IMR-90 (cell line): ENCODE measurements at regions not wholly inside any gene's neighbourhood (a gene's known extent, or its start where the extent isn't known, plus 50 kb on each side); places are given as distances from the start of the nearest gene placed in this dataset.

Experiments
- ATAC-seq: fragments of 200-7000 bp; cut with Tn5 transposase; 2 replicates; pipeline ENCODE4 v1.9.1; 2020; ENCODE audit warnings: low read depth, mild to moderate bottlenecking, moderate library complexity
- BruUV-seq: library from RNA; stranded (reverse); fragments of 400-500 nt; replicated peaks from 2 replicates; lab custom pipeline; 2021; lab: Mats Ljungman, UMichigan
- CTCF ChIA-PET: fragments of 300-600 bp; formaldehyde crosslinking; extraction: SDS; loops from one replicate; lab custom pipeline; 2021; ENCODE audit warnings: antibody characterized with exemption; lab: Yijun Ruan, JAX
- POLR2A ChIA-PET: fragments of 300-600 bp; sonication (Branson Sonifier 250); formaldehyde crosslinking; loops from one replicate; lab custom pipeline; 2022; ENCODE audit warnings: antibody characterized with exemption; ENCODE audit not compliant: unreplicated experiment; lab: Charles Lee
- DNase-seq: peaks from one replicate; pipeline ENCODE4 v3.0.0; 2013
- H2AFZ ChIP-seq: replicated peaks from 2 replicates; pipeline ENCODE3; 2013; ENCODE audit warnings: low read length, mild to moderate bottlenecking; ENCODE audit not compliant: poor library complexity
- H2AK5ac ChIP-seq: 2 replicates; pipeline ENCODE4 v1.6.1; 2013; ENCODE audit warnings: low read depth, low read length, inconsistent platforms
- H2AK9ac ChIP-seq: replicated peaks from 2 replicates; pipeline ENCODE3; 2013; ENCODE audit warnings: mild to moderate bottlenecking, low read depth, low read length, moderate library complexity; ENCODE audit not compliant: poor library complexity
- H2BK120ac ChIP-seq: 2 replicates; pipeline ENCODE4 v1.6.1; 2013; ENCODE audit warnings: low read depth, low read length, inconsistent platforms
- H2BK15ac ChIP-seq: 3 replicates; pipeline ENCODE4 v1.6.1; 2013; ENCODE audit warnings: low read depth, low read length, inconsistent platforms
- H2BK20ac ChIP-seq: 2 replicates; pipeline ENCODE4 v1.6.1; 2013; ENCODE audit warnings: low read depth, mild to moderate bottlenecking, inconsistent platforms, low read length, moderate library complexity
- H2BK5ac ChIP-seq: 2 replicates; pipeline ENCODE4 v1.6.1; 2013; ENCODE audit warnings: mild to moderate bottlenecking, low read depth, low read length, inconsistent platforms; ENCODE audit not compliant: poor library complexity, severe bottlenecking
- H3K14ac ChIP-seq: replicated peaks from 2 replicates; pipeline ENCODE4 v1.6.1; 2013; ENCODE audit warnings: low read depth, low read length, inconsistent platforms
- H3K18ac ChIP-seq: 2 replicates; pipeline ENCODE4 v1.6.1; 2013; ENCODE audit warnings: low read depth, low read length, control low read depth
- H3K23ac ChIP-seq: 2 replicates; pipeline ENCODE4 v1.6.1; 2013; ENCODE audit warnings: low read depth, low read length, inconsistent platforms
- H3K27ac ChIP-seq: 2 replicates; pipeline ENCODE4 v1.5.1; 2013; ENCODE audit warnings: mild to moderate bottlenecking, control low read depth, low read length; ENCODE audit not compliant: insufficient read depth
- H3K27me3 ChIP-seq: 2 replicates; pipeline ENCODE4 v1.6.1; 2013; ENCODE audit warnings: low read length; ENCODE audit not compliant: control insufficient read depth, insufficient read depth
- H3K36me3 ChIP-seq: 2 replicates; pipeline ENCODE4 v1.6.1; 2013; ENCODE audit warnings: low read length, mixed read lengths; ENCODE audit not compliant: control insufficient read depth, insufficient read depth
- H3K4ac ChIP-seq: 2 replicates; pipeline ENCODE4 v1.6.1; 2013; ENCODE audit warnings: low read depth, low read length, inconsistent platforms
- H3K4me1 ChIP-seq: 2 replicates; pipeline ENCODE4 v1.6.1; 2013; ENCODE audit warnings: low read length, mixed read lengths; ENCODE audit not compliant: control insufficient read depth, insufficient read depth
- H3K4me2 ChIP-seq: 2 replicates; pipeline ENCODE4 v1.6.1; 2013; ENCODE audit warnings: low read depth, mild to moderate bottlenecking, control low read depth, low read length, moderate library complexity
- H3K4me3 ChIP-seq: 2 replicates; pipeline ENCODE4 v1.5.1; 2013; ENCODE audit warnings: low read depth, mild to moderate bottlenecking, control low read depth, low read length, moderate library complexity; ENCODE audit not compliant: insufficient read depth
- H3K56ac ChIP-seq: 2 replicates; pipeline ENCODE4 v1.6.1; 2013; ENCODE audit warnings: low read length, inconsistent platforms; ENCODE audit not compliant: insufficient read depth; ENCODE audit errors: extremely low read depth
- H3K79me1 ChIP-seq, 2 experiments: 2 replicates each; pipeline ENCODE4 v1.6.1; 2013; ENCODE audit warnings: low read length in 2 of 2, inconsistent platforms in 1 of 2, low read depth in 1 of 2
- H3K9ac ChIP-seq: 2 replicates; pipeline ENCODE4 v1.6.1; 2013; ENCODE audit warnings: low read depth, low read length, control low read depth
- H3K9me1 ChIP-seq: 2 replicates; pipeline ENCODE4 v1.6.1; 2013; ENCODE audit warnings: low read length, inconsistent platforms; ENCODE audit not compliant: insufficient read depth
- H3K9me3 ChIP-seq: 2 replicates; pipeline ENCODE4 v1.6.1; 2013; ENCODE audit warnings: low read length; ENCODE audit not compliant: control insufficient read depth, insufficient read depth
- H4K20me1 ChIP-seq: 2 replicates; pipeline ENCODE4 v1.6.1; 2013; ENCODE audit warnings: low read length, inconsistent platforms; ENCODE audit not compliant: insufficient read depth
- H4K5ac ChIP-seq: 2 replicates; pipeline ENCODE4 v1.6.1; 2013; ENCODE audit warnings: mild to moderate bottlenecking, low read depth, low read length, control low read depth
- H4K8ac ChIP-seq, 2 experiments: 2 replicates each; pipeline ENCODE4 v1.6.1; 2013; ENCODE audit warnings: low read depth in 2 of 2, low read length in 2 of 2, control low read depth in 1 of 2, inconsistent platforms in 1 of 2
- H4K91ac ChIP-seq: 2 replicates; pipeline ENCODE4 v1.6.1; 2013; ENCODE audit warnings: low read depth, low read length, inconsistent platforms; ENCODE audit not compliant: insufficient read depth
- CHD1 ChIP-seq: IDR thresholded peaks from 2 replicates; pipeline ENCODE4 v1.6.1; 2012; ENCODE audit warnings: low read depth, low read length, improper control_type of control experiment
- NFE2L2 ChIP-seq: fragments of 150-350 bp; IDR thresholded peaks from 2 replicates; pipeline ENCODE4 v1.6.1; 2016; ENCODE audit warnings: low read depth, mild to moderate bottlenecking, low read length
- SMC3 ChIP-seq: fragments of 150-350 bp; IDR thresholded peaks from 2 replicates; pipeline ENCODE4 v1.6.1; 2016; ENCODE audit warnings: low read depth, mild to moderate bottlenecking, antibody characterized with exemption, low read length, moderate library complexity
- WGBS, 2 experiments: methylation state at CpG; one replicate each; pipeline versions ENCODE4 v1.1.5 to v1.1.7; 2013; ENCODE audit warnings: missing lambda C conversion rate in 2 of 2; ENCODE audit not compliant: insufficient read length in 1 of 2; ENCODE audit errors: extremely low coverage in 2 of 2; 5-methylcytosine and 5-hydroxymethylcytosine counted together
- dilution Hi-C: fragments of 300-500 bp; cut with HindIII; formaldehyde crosslinking; loops from one replicate; pipeline ENCODE4 v1.14.3; 2018; ENCODE audit warnings: low sequenced_read_pairs; ENCODE audit not compliant: unreplicated experiment
- in situ Hi-C: fragments of 300-500 bp; cut with MboI; formaldehyde crosslinking; loops from 3 replicates; pipeline ENCODE4 v1.14.3; 2019; ENCODE audit warnings: low sequenced_read_pairs, inconsistent platforms, mixed read lengths
- intact Hi-C: fragments of 100-400 bp; cut with micrococcal nuclease; formaldehyde crosslinking; loops from 2 replicates; pipeline ENCODE4 v1.10.0; 2022

- H2BK5ac ChIP-seq, result no peak overlapping the region
- WGBS, 2 experiments, result no CpG with 5 or more reads among the region's 5 CpGs
- no peak overlapping the region for H3K14ac ChIP-seq
- H3K4ac ChIP-seq, result no peak overlapping the region
- no peak overlapping the region for H2BK20ac ChIP-seq
- POLR2A ChIA-PET, result no interaction called here
- H4K5ac ChIP-seq, result no peak overlapping the region
- H3K27ac ChIP-seq, result no peak overlapping the region
- no peak overlapping the region for H3K4me2 ChIP-seq
- H3K9me3 ChIP-seq, result no peaks in the 10 kb centered on the region
- H4K20me1 ChIP-seq, result no peaks in the 10 kb centered on the region
- in situ Hi-C loops, result no loop called here
- H3K79me1 ChIP-seq, result no peaks in the 10 kb centered on the region; a peak in 1 of 4 replicates
- H2BK15ac ChIP-seq, result no peak overlapping the region
- H3K36me3 ChIP-seq, result no peaks in the 10 kb centered on the region
- CTCF ChIA-PET, result interaction anchor here (0.7 to 1.4 kb wide), 2 partner anchors 11 to 201 kb away, joined by 3 to 4 read pairs; no protein-coding TSS in a partner anchor
- intact Hi-C loops, result no loop called here
- TF ChIP-seq NFE2L2 (peak; percentile 25; the same call in 1 of the 2 replicates), CHD1 (no peak), SMC3 (no peak)
- dilution Hi-C loops, result no loop called here
- H2AFZ ChIP-seq, result no peak overlapping the region
- no peak overlapping the region for H3K9ac ChIP-seq
- no peak overlapping the region for H3K56ac ChIP-seq
- no peak overlapping the region for H3K18ac ChIP-seq
- BruUV-seq, result no TSS peak
- DNase-seq, result peak; percentile 13
- no peak overlapping the region for H4K8ac ChIP-seq
- no peaks in the 10 kb centered on the region for H3K27me3 ChIP-seq
- H2AK5ac ChIP-seq, result no peak overlapping the region
- no peak overlapping the region for H2AK9ac ChIP-seq
- no peak overlapping the region for H3K4me3 ChIP-seq
- no peak overlapping the region for H2BK120ac ChIP-seq
- no peak for ATAC-seq
- no peak overlapping the region for H4K91ac ChIP-seq
- no peak overlapping the region for H3K23ac ChIP-seq
- no peaks in the 10 kb centered on the region for H3K4me1 ChIP-seq
- no peaks in the 10 kb centered on the region; the same call in 1 of the 2 replicates for H3K9me1 ChIP-seq
These were observed 526.0 kb downstream of the UTRN start for GRCh38 chr6:144811140-144811539.
